Activated CD4-positive, alpha-beta T cell treated with anti-CD3 and anti-CD28 coated beads, Interleukin-10, Interleukin-2, amounts not matched to agents 100 ng/mL and 50 ng/mL, durations not matched to agents 16 hours and 8 hours (primary cell): ENCODE measurements at regions not wholly inside any gene's neighbourhood (a gene's known extent, or its start where the extent isn't known, plus 50 kb on each side); places are given as distances from the start of the nearest gene placed in this dataset.
"Not testable (repeated sequence)": the region's sequence is repeated elsewhere in the genome, so short reads cannot be mapped to it uniquely, and the experiment has no call there.

Experiments used
- DNase-seq: peaks from one replicate; pipeline ENCODE4 v3.0.0-alpha.2; 2020

GRCh38 chr13:24931450-24932251 is 164.3 kb upstream of the PABPC3 start:
- DNase-seq, result no peak

- DNase-seq, result not testable (repeated sequence)
Observed at GRCh38 chr13:24933106-24934023, 162.6 kb upstream of the PABPC3 start.

GRCh38 chr13:24934024-24934385 is 161.9 kb upstream of the PABPC3 start:
- not testable (repeated sequence) for DNase-seq

- DNase-seq, result no peak
Observed at GRCh38 chr13:24938966-24939365, 157.0 kb upstream of the PABPC3 start.

GRCh38 chr13:24941023-24941713 is 154.8 kb upstream of the PABPC3 start:
- DNase-seq, result not testable (repeated sequence)

GRCh38 chr13:24943136-24943535 is 152.8 kb upstream of the PABPC3 start:
- DNase-seq, result no peak

- not testable (repeated sequence) for DNase-seq
Observed at GRCh38 chr13:24944073-24944472, 151.9 kb upstream of the PABPC3 start.

- peak; percentile 47 for DNase-seq
Observed at GRCh38 chr13:24948977-24949376, 147.0 kb upstream of the PABPC3 start.

GRCh38 chr13:24950611-24951010 is 145.3 kb upstream of the PABPC3 start:
- DNase-seq, result not testable (repeated sequence)

- DNase-seq, result not testable (repeated sequence)
Observed at GRCh38 chr13:24967970-24968369, 128.0 kb upstream of the PABPC3 start.

- peak; percentile 33 for DNase-seq
Observed at GRCh38 chr13:24968416-24968815, 127.5 kb upstream of the PABPC3 start.

GRCh38 chr13:24973102-24973501 is 122.8 kb upstream of the PABPC3 start:
- DNase-seq, result not testable (repeated sequence)

- not testable (repeated sequence) for DNase-seq
Observed at GRCh38 chr13:24981181-24981803, 114.6 kb upstream of the PABPC3 start.

- DNase-seq, result no peak
Observed at GRCh38 chr13:24982333-24982999, 113.5 kb upstream of the PABPC3 start.

GRCh38 chr13:24983094-24983493 is 112.8 kb upstream of the PABPC3 start:
- no peak for DNase-seq

GRCh38 chr13:24984134-24984533 is 111.8 kb upstream of the PABPC3 start:
- DNase-seq, result no peak

- no peak for DNase-seq
Observed at GRCh38 chr13:24985107-24985506, 110.8 kb upstream of the PABPC3 start.

- no peak for DNase-seq
Observed at GRCh38 chr13:24985896-24986295, 110.0 kb upstream of the PABPC3 start.

- no peak for DNase-seq
Observed at GRCh38 chr13:24986826-24987225, 109.1 kb upstream of the PABPC3 start.

GRCh38 chr13:24989959-24990358 is 106.0 kb upstream of the PABPC3 start:
- not testable (repeated sequence) for DNase-seq

- not testable (repeated sequence) for DNase-seq
Observed at GRCh38 chr13:24992946-24993345, 103.0 kb upstream of the PABPC3 start.

- peak; percentile 80 for DNase-seq
Observed at GRCh38 chr13:24995225-24995804, 100.6 kb upstream of the PABPC3 start.
